C4-2B (cell line): ENCODE measurements at regions not wholly inside any gene's neighbourhood (a gene's known extent, or its start where the extent isn't known, plus 50 kb on each side); places are given as distances from the start of the nearest gene placed in this dataset.

Experiments
- ZFX ChIP-seq: fragments of 450-650 bp; IDR thresholded peaks from 2 replicates; pipeline ENCODE4 v1.6.1; 2017
- TF ChIP-seq, protein P1 (sequence below): fragments of 450-650 bp; conservative IDR thresholded peaks from 2 replicates; pipeline ENCODE4 v1.5.1; 2017; ENCODE audit warnings: mild to moderate bottlenecking

DNA sequence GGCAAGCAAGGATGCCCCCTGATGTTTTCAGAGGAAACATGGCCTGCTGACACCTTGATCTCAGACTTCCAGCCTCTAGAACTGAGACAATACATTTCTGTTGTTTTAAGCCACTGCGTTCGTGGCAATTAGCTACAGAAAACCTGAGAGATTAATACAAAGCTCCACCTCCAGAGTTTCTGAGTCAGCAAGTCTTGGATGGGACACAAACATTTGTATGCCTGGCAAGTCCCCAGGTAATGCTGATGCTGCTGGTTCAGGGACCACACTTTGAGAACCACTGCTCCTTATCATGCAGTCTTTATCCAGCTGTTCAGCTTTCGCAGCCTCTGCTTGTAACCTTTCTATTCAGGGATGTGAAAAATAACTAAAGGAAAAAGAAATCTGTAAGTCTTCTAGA lies 565.7 kb upstream of the PLXNA2 start:
- TF ChIP-seq, protein P1, sequence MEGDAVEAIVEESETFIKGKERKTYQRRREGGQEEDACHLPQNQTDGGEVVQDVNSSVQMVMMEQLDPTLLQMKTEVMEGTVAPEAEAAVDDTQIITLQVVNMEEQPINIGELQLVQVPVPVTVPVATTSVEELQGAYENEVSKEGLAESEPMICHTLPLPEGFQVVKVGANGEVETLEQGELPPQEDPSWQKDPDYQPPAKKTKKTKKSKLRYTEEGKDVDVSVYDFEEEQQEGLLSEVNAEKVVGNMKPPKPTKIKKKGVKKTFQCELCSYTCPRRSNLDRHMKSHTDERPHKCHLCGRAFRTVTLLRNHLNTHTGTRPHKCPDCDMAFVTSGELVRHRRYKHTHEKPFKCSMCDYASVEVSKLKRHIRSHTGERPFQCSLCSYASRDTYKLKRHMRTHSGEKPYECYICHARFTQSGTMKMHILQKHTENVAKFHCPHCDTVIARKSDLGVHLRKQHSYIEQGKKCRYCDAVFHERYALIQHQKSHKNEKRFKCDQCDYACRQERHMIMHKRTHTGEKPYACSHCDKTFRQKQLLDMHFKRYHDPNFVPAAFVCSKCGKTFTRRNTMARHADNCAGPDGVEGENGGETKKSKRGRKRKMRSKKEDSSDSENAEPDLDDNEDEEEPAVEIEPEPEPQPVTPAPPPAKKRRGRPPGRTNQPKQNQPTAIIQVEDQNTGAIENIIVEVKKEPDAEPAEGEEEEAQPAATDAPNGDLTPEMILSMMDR: no peak
- TF ChIP-seq ZFX: no peak
